ENCODE measurements at regions not wholly inside any gene's neighbourhood (a gene's known extent, or its start where the extent isn't known, plus 50 kb on each side); places are given as distances from the start of the nearest gene placed in this dataset.

DNA sequence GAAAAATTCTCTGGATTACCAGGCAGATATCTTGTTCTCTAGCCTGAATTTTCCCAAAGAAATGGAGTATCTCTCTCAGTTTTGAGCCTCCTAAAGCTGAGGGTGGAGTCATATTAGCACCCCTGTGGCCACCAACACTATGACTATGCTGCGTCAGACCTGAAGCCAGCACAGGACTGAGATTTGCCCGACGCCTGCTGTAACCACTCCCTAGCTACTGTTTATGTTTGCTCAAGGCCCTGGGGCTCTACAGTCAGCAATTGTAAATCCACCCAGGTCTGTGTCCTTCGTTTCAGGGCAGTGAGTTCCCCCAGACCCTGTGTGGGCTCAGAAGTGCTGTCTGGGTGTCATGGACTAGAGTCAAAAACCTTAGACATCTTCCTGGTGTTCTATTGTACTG lies 61.4 kb downstream of the ZXDA start:
- H3K9me3 ChIP-seq (ENCODE audit: low read length), result no peaks in the 10 kb centered on the region
- H2AFZ ChIP-seq (ENCODE audit: low read depth, low read length), result no peak overlapping the region
- no peaks in the 10 kb centered on the region for H3K9me2 ChIP-seq (ENCODE audit: insufficient read depth, low read length)
- H3K4me3 ChIP-seq (ENCODE audit: low read length), result no peak overlapping the region
- no peaks in the 10 kb centered on the region for H3F3A ChIP-seq (ENCODE audit: insufficient read depth, low read length, poor library complexity, severe bottlenecking)
- H3K36me3 ChIP-seq (ENCODE audit: insufficient read depth, low read length), result no peaks in the 10 kb centered on the region
- no peaks in the 10 kb centered on the region for H4K20me1 ChIP-seq (ENCODE audit: insufficient read depth)
- H3K27ac ChIP-seq (ENCODE audit: low read length), result no peak overlapping the region
- H3K9ac ChIP-seq (ENCODE audit: low read length), result no peak overlapping the region
- H3K4me2 ChIP-seq (ENCODE audit: low read length), result no peak overlapping the region
- no peaks in the 10 kb centered on the region for H3K27me3 ChIP-seq (ENCODE audit: insufficient read depth, low read depth, low read length)
- H3K79me2 ChIP-seq (replicated peaks; ENCODE audit: insufficient read depth, low read length), result no peaks in the 10 kb centered on the region
- TF ChIP-seq RAD21 (conservative IDR thresholded peaks at IDR 0.05) (no peak), MXI1 (conservative IDR thresholded peaks at IDR 0.05; ENCODE audit: poor library complexity, severe bottlenecking) (no peak)
- TF ChIP-seq, protein P1, sequence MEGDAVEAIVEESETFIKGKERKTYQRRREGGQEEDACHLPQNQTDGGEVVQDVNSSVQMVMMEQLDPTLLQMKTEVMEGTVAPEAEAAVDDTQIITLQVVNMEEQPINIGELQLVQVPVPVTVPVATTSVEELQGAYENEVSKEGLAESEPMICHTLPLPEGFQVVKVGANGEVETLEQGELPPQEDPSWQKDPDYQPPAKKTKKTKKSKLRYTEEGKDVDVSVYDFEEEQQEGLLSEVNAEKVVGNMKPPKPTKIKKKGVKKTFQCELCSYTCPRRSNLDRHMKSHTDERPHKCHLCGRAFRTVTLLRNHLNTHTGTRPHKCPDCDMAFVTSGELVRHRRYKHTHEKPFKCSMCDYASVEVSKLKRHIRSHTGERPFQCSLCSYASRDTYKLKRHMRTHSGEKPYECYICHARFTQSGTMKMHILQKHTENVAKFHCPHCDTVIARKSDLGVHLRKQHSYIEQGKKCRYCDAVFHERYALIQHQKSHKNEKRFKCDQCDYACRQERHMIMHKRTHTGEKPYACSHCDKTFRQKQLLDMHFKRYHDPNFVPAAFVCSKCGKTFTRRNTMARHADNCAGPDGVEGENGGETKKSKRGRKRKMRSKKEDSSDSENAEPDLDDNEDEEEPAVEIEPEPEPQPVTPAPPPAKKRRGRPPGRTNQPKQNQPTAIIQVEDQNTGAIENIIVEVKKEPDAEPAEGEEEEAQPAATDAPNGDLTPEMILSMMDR (IDR thresholded peaks at IDR 0.05; ENCODE audit: poor library complexity, severe bottlenecking), result no peak

DNA sequence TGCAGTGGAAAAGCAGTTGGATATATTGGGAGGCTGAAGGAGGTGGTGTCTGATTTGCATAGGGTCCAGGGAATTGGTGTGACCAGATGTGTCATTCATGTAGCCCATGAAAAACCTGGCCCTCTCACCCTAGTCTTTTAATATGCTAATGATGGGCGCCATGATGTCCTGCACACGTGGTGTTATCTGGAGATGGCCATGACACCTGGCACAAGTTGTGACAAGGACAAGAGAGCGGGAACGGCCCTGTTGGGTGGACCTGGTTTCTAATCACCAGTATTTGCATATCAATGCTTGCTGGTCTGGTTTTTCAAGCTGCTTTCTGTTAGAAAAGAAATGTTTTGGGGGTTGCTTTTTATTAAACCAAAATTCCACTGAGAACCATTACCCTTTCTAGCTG lies 87.4 kb downstream of the ZXDA start:
- Histone ChIP-seq H3K36me3 (ENCODE audit: insufficient read depth, low read length) (no peaks in the 10 kb centered on the region), H3F3A (ENCODE audit: insufficient read depth, low read length, poor library complexity, severe bottlenecking) (no peaks in the 10 kb centered on the region), H4K20me1 (ENCODE audit: insufficient read depth) (no peaks in the 10 kb centered on the region), H3K4me3 (ENCODE audit: low read length) (no peak overlapping the region), H3K4me2 (ENCODE audit: low read length) (no peak overlapping the region), H3K27ac (ENCODE audit: low read length) (no peak overlapping the region), H3K79me2 (replicated peaks; ENCODE audit: insufficient read depth, low read length) (no peaks in the 10 kb centered on the region), H3K9me3 (ENCODE audit: low read length) (no peaks in the 10 kb centered on the region), H3K9ac (ENCODE audit: low read length) (no peak overlapping the region), H2AFZ (ENCODE audit: low read depth, low read length) (no peak overlapping the region), H3K9me2 (ENCODE audit: insufficient read depth, low read length) (no peaks in the 10 kb centered on the region), H3K27me3 (ENCODE audit: insufficient read depth, low read depth, low read length) (no peaks in the 10 kb centered on the region)
- TF ChIP-seq, protein P2, sequence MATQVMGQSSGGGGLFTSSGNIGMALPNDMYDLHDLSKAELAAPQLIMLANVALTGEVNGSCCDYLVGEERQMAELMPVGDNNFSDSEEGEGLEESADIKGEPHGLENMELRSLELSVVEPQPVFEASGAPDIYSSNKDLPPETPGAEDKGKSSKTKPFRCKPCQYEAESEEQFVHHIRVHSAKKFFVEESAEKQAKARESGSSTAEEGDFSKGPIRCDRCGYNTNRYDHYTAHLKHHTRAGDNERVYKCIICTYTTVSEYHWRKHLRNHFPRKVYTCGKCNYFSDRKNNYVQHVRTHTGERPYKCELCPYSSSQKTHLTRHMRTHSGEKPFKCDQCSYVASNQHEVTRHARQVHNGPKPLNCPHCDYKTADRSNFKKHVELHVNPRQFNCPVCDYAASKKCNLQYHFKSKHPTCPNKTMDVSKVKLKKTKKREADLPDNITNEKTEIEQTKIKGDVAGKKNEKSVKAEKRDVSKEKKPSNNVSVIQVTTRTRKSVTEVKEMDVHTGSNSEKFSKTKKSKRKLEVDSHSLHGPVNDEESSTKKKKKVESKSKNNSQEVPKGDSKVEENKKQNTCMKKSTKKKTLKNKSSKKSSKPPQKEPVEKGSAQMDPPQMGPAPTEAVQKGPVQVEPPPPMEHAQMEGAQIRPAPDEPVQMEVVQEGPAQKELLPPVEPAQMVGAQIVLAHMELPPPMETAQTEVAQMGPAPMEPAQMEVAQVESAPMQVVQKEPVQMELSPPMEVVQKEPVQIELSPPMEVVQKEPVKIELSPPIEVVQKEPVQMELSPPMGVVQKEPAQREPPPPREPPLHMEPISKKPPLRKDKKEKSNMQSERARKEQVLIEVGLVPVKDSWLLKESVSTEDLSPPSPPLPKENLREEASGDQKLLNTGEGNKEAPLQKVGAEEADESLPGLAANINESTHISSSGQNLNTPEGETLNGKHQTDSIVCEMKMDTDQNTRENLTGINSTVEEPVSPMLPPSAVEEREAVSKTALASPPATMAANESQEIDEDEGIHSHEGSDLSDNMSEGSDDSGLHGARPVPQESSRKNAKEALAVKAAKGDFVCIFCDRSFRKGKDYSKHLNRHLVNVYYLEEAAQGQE (IDR thresholded peaks at IDR 0.05; ENCODE audit: borderline replicate concordance), result no peak
- TF ChIP-seq SMC3 (conservative IDR thresholded peaks at IDR 0.05; ENCODE audit: poor library complexity) (no peak), RAD21 (conservative IDR thresholded peaks at IDR 0.05) (no peak), TAF1 (IDR thresholded peaks at IDR 0.05; ENCODE audit: low read depth) (no peak), MXI1 (conservative IDR thresholded peaks at IDR 0.05; ENCODE audit: poor library complexity, severe bottlenecking) (no peak)
- TF ChIP-seq, protein P1 (IDR thresholded peaks at IDR 0.05; ENCODE audit: poor library complexity, severe bottlenecking), result no peak

DNA sequence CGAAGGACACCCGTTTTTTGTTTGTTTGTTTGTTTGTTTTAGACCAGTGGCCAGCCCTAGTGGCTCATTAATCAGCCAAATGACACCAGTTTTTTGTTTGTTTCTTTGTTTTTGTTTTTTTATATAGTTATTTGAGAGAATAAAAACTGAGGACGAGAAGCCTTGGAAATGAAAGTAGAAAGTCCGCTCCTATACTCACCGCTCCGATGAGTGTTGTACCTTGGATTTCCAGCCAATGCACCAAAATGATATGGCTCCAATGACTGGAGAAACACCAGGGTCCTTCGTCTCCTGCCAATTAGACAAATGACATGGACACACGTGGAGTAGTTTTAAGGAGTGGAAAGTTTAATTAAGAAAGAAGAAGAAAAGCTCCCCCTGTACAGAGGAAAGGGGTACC lies 87.9 kb downstream of the ZXDA start:
- H3K4me2 ChIP-seq (ENCODE audit: low read length), result no peak overlapping the region
- no peak overlapping the region for H3K9ac ChIP-seq (ENCODE audit: low read length)
- no peaks in the 10 kb centered on the region for H3K79me2 ChIP-seq (replicated peaks; ENCODE audit: insufficient read depth, low read length)
- no peak overlapping the region for H2AFZ ChIP-seq (ENCODE audit: low read depth, low read length)
- no peaks in the 10 kb centered on the region for H3K36me3 ChIP-seq (ENCODE audit: insufficient read depth, low read length)
- no peak overlapping the region for H3K4me3 ChIP-seq (ENCODE audit: low read length)
- H3K9me2 ChIP-seq (ENCODE audit: insufficient read depth, low read length), result no peaks in the 10 kb centered on the region
- no peaks in the 10 kb centered on the region for H3K27me3 ChIP-seq (ENCODE audit: insufficient read depth, low read depth, low read length)
- no peak overlapping the region for H3K27ac ChIP-seq (ENCODE audit: low read length)
- no peaks in the 10 kb centered on the region for H3K9me3 ChIP-seq (ENCODE audit: low read length)
- no peaks in the 10 kb centered on the region for H4K20me1 ChIP-seq (ENCODE audit: insufficient read depth)
- no peaks in the 10 kb centered on the region for H3F3A ChIP-seq (ENCODE audit: insufficient read depth, low read length, poor library complexity, severe bottlenecking)
- no peak for TF ChIP-seq EP300 (conservative IDR thresholded peaks at IDR 0.05; ENCODE audit: poor library complexity, severe bottlenecking)
- no peak for TF ChIP-seq MXI1 (conservative IDR thresholded peaks at IDR 0.05; ENCODE audit: poor library complexity, severe bottlenecking)
- TF ChIP-seq, protein P1 (IDR thresholded peaks at IDR 0.05; ENCODE audit: poor library complexity, severe bottlenecking), result no peak
- TF ChIP-seq EZH2 (IDR thresholded peaks at IDR 0.05; ENCODE audit: borderline replicate concordance, insufficient read depth, low read length, poor library complexity, severe bottlenecking), result no peak
- no peak for TF ChIP-seq POLR2AphosphoS5 (IDR thresholded peaks at IDR 0.05)
- no peak for TF ChIP-seq TAF1 (IDR thresholded peaks at IDR 0.05; ENCODE audit: low read depth)
